ENCODE measurements at regions not wholly inside any gene's neighbourhood (a gene's known extent, or its start where the extent isn't known, plus 50 kb on each side); places are given as distances from the start of the nearest gene placed in this dataset.

DNA sequence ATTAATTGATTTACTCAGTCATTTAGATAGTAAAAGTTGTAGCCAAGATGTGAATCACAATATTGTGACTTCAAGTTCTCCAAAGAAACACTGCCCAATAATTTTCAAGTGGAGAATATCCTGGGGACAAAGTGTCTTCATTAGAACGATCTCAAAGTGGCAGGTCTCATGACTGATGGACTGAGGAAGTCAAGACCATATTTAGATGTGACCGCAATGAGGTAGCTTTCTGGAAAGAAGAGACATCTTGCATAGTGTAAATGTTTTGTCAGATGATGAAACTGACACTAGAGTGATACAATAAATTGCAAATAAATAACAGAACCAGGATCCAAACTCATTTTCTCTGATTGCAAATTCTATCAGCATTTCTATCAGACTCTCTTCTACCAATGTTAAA lies 1476.9 kb downstream of the EFNB2 start:
- TF ChIP-seq, protein P1, sequence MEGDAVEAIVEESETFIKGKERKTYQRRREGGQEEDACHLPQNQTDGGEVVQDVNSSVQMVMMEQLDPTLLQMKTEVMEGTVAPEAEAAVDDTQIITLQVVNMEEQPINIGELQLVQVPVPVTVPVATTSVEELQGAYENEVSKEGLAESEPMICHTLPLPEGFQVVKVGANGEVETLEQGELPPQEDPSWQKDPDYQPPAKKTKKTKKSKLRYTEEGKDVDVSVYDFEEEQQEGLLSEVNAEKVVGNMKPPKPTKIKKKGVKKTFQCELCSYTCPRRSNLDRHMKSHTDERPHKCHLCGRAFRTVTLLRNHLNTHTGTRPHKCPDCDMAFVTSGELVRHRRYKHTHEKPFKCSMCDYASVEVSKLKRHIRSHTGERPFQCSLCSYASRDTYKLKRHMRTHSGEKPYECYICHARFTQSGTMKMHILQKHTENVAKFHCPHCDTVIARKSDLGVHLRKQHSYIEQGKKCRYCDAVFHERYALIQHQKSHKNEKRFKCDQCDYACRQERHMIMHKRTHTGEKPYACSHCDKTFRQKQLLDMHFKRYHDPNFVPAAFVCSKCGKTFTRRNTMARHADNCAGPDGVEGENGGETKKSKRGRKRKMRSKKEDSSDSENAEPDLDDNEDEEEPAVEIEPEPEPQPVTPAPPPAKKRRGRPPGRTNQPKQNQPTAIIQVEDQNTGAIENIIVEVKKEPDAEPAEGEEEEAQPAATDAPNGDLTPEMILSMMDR (IDR thresholded peaks at IDR 0.05), result no peak
- TF ChIP-seq POLR2AphosphoS5 (IDR thresholded peaks at IDR 0.05; ENCODE audit: insufficient read depth in 1 of 2, low read depth in 1 of 2) (no peak), POLR2A (IDR thresholded peaks at IDR 0.05) (no peak)

Measured in vagina (tissue), 2 donors.